H1 (cell line): ENCODE measurements at regions not wholly inside any gene's neighbourhood (a gene's known extent, or its start where the extent isn't known, plus 50 kb on each side); places are given as distances from the start of the nearest gene placed in this dataset.

ENCODE experiments used
- CTCF ChIA-PET: fragments of 300-600 bp; sonication (Branson Sonifier 250); formaldehyde crosslinking; loops from one replicate; lab custom pipeline; 2021; ENCODE audit not compliant: partially characterized antibody; lab: Charles Lee
- POLR2A ChIA-PET: fragments of 300-600 bp; sonication (Branson Sonifier 250); formaldehyde crosslinking; loops from one replicate; lab custom pipeline; 2021; ENCODE audit warnings: inconsistent platforms; ENCODE audit not compliant: partially characterized antibody; lab: Charles Lee
- DNase-seq, 2 experiments: peaks; one replicate each; pipeline versions ENCODE4 v3.0.0 to v3.0.0-alpha.2; 2010 to 2022; ENCODE audit warnings: low spot score in 2 of 2, low read depth in 1 of 2, mixed read lengths in 1 of 2
- FAIRE-seq: peaks from 2 replicates; lab custom pipeline; 2011; peaks lifted over from hg19 to GRCh38; lab: Jason Lieb, UNC
- H2AFZ ChIP-seq: 2 replicates; pipeline ENCODE4 v1.8.1; 2012; ENCODE audit warnings: low read length, inconsistent platforms
- H2AK5ac ChIP-seq: 2 replicates; pipeline ENCODE4 v1.6.1; 2013; ENCODE audit warnings: low read depth, low read length
- H2BK120ac ChIP-seq: replicated peaks from 2 replicates; pipeline ENCODE3; 2013; ENCODE audit warnings: low read depth, low read length, inconsistent platforms
- H2BK12ac ChIP-seq: 2 replicates; pipeline ENCODE4 v1.6.1; 2013; ENCODE audit warnings: low read depth, low read length
- H2BK15ac ChIP-seq: 2 replicates; pipeline ENCODE4 v1.6.1; 2013; ENCODE audit warnings: low read length
- H2BK20ac ChIP-seq: 2 replicates; pipeline ENCODE4 v1.6.1; 2013; ENCODE audit warnings: low read length
- H2BK5ac ChIP-seq: 2 replicates; pipeline ENCODE4 v1.6.1; 2013; ENCODE audit warnings: low read depth, low read length
- H3K14ac ChIP-seq: 2 replicates; pipeline ENCODE4 v1.6.1; 2013; ENCODE audit warnings: inconsistent platforms; ENCODE audit not compliant: insufficient read length
- H3K18ac ChIP-seq: 2 replicates; pipeline ENCODE4 v1.6.1; 2013; ENCODE audit warnings: low read length; ENCODE audit errors: extremely low read depth
- H3K23ac ChIP-seq: 2 replicates; pipeline ENCODE4 v1.6.1; 2013; ENCODE audit warnings: inconsistent platforms; ENCODE audit not compliant: insufficient read length
- H3K23me2 ChIP-seq: 2 replicates; pipeline ENCODE4 v1.6.1; 2013; ENCODE audit warnings: low read depth, low read length
- H3K27ac ChIP-seq: 2 replicates; pipeline ENCODE4 v1.6.1; 2011; ENCODE audit warnings: low read depth, low read length, inconsistent platforms
- H3K27me3 ChIP-seq, 4 experiments: replicated peaks in 1 of 4; 1 replicate in 1 of 4; 2 replicates in 3 of 4; pipeline versions ENCODE4 v1.6.1 to v1.8.1; 2011 to 2013; ENCODE audit warnings: low read length in 3 of 4, mild to moderate bottlenecking in 3 of 4, inconsistent platforms in 2 of 4, mixed read lengths in 2 of 4, moderate library complexity in 1 of 4; ENCODE audit not compliant: control insufficient read depth in 3 of 4, insufficient read depth in 3 of 4; ENCODE audit errors: extremely low read depth in 1 of 4
- H3K36me3 ChIP-seq, 4 experiments: 2 replicates each; pipeline versions ENCODE4 v1.6.1 to v1.8.1; 2011 to 2013; ENCODE audit warnings: mild to moderate bottlenecking in 4 of 4, low read length in 3 of 4, moderate library complexity in 2 of 4, control low read depth in 1 of 4, inconsistent platforms in 1 of 4; ENCODE audit not compliant: insufficient read depth in 4 of 4, control insufficient read depth in 2 of 4
- H3K4ac ChIP-seq: replicated peaks from 2 replicates; pipeline ENCODE3; 2013; ENCODE audit warnings: low read length, low read depth, mixed read lengths, inconsistent platforms; ENCODE audit not compliant: insufficient read length
- H3K4me1 ChIP-seq, 4 experiments: replicated peaks in 1 of 4; 1 replicate in 1 of 4; 2 replicates in 3 of 4; pipeline versions ENCODE4 v1.6.1 to v1.8.1; 2011 to 2013; ENCODE audit warnings: low read length in 3 of 4, inconsistent platforms in 2 of 4, mixed read lengths in 1 of 4; ENCODE audit not compliant: insufficient read depth in 4 of 4, control insufficient read depth in 3 of 4
- H3K4me2 ChIP-seq, 2 experiments: 2 replicates each; pipeline versions ENCODE4 v1.6.1 to v1.8.1; 2011 to 2013; ENCODE audit warnings: low read depth in 2 of 2, low read length in 2 of 2, control low read depth in 1 of 2, inconsistent platforms in 1 of 2, mild to moderate bottlenecking in 1 of 2; ENCODE audit not compliant: insufficient read depth in 1 of 2
- H3K4me3 ChIP-seq, 4 experiments: fragments of 200-600, 300-600 bp in 1 of 4; sonication (generic), shearing (Covaris generic), sonication (Bioruptor Twin) in 1 of 4; 2 replicates each; pipeline versions ENCODE4 v1.5.1 to v1.8.1; 2011 to 2016; ENCODE audit warnings: low read length in 4 of 4, low read depth in 3 of 4, control low read depth in 2 of 4, inconsistent platforms in 2 of 4, mild to moderate bottlenecking in 2 of 4, mixed read lengths in 1 of 4, moderate library complexity in 1 of 4; ENCODE audit not compliant: insufficient read depth in 2 of 4; ENCODE audit errors: extremely low read depth in 1 of 4
- H3K56ac ChIP-seq: replicated peaks from 2 replicates; pipeline ENCODE3; 2013; ENCODE audit warnings: low read depth, mild to moderate bottlenecking, mixed read lengths, low read length, inconsistent platforms; ENCODE audit not compliant: insufficient read length
- H3K79me1 ChIP-seq: 2 replicates; pipeline ENCODE4 v1.6.1; 2013; ENCODE audit warnings: low read depth, low read length, control low read depth
- H3K79me2 ChIP-seq, 2 experiments: 2 replicates each; pipeline versions ENCODE4 v1.6.1 to v1.8.1; 2012 to 2013; ENCODE audit warnings: low read length in 2 of 2, mild to moderate bottlenecking in 2 of 2, inconsistent platforms in 1 of 2; ENCODE audit not compliant: insufficient read depth in 2 of 2, control insufficient read depth in 1 of 2
- H3K9ac ChIP-seq, 4 experiments: replicated peaks in 1 of 4; 1 replicate in 1 of 4; 2 replicates in 3 of 4; pipeline versions ENCODE4 v1.6.1 to v1.8.1; 2011 to 2013; ENCODE audit warnings: low read depth in 3 of 4, low read length in 3 of 4, control low read depth in 2 of 4, mild to moderate bottlenecking in 2 of 4, moderate library complexity in 2 of 4, inconsistent platforms in 1 of 4; ENCODE audit errors: extremely low read depth in 1 of 4
- H3K9me3 ChIP-seq, 2 experiments: 2 replicates each; pipeline versions ENCODE4 v1.6.1 to v1.8.1; 2012 to 2013; ENCODE audit warnings: mild to moderate bottlenecking in 2 of 2, moderate library complexity in 2 of 2, control low read depth in 1 of 2, inconsistent platforms in 1 of 2, low read depth in 1 of 2, low read length in 1 of 2, mixed read lengths in 1 of 2; ENCODE audit not compliant: insufficient read depth in 2 of 2
- H4K20me1 ChIP-seq, 2 experiments: replicated peaks in 1 of 2; 2 replicates each; pipeline versions ENCODE3 to v1.8.1; 2011 to 2013; ENCODE audit warnings: inconsistent platforms in 2 of 2, low read length in 2 of 2, mild to moderate bottlenecking in 1 of 2; ENCODE audit not compliant: insufficient read depth in 2 of 2, control insufficient read depth in 1 of 2
- H4K5ac ChIP-seq: 2 replicates; pipeline ENCODE4 v1.6.1; 2013; ENCODE audit warnings: low read length, low read depth, mixed read lengths, inconsistent platforms; ENCODE audit not compliant: insufficient read length
- H4K8ac ChIP-seq: 2 replicates; pipeline ENCODE4 v1.8.0; 2013; ENCODE audit warnings: mild to moderate bottlenecking, moderate library complexity, low read length, inconsistent platforms; ENCODE audit not compliant: insufficient read depth; ENCODE audit errors: extremely low read depth
- H4K91ac ChIP-seq: replicated peaks from 2 replicates; pipeline ENCODE3; 2013; ENCODE audit warnings: low read length, mixed read lengths, inconsistent platforms; ENCODE audit not compliant: insufficient read length
- BRCA1 ChIP-seq: IDR thresholded peaks from 2 replicates; pipeline ENCODE4 v1.6.1; 2012; ENCODE audit warnings: low read depth, low read length, improper control_type of control experiment
- YY1 ChIP-seq: IDR thresholded peaks from 2 replicates; pipeline ENCODE4 v1.6.1; 2011; ENCODE audit warnings: low read depth, mild to moderate bottlenecking, low read length
- WGBS, 2 experiments: shearing (Covaris generic) in 1 of 2; methylation state at CpG; one replicate each; pipeline versions ENCODE4 v1.1.6 to v1.1.7; 2013 to 2015; ENCODE audit warnings: low lambda C conversion rate in 2 of 2, mixed read lengths in 2 of 2, inconsistent platforms in 1 of 2, low coverage in 1 of 2, missing lambda C conversion rate in 1 of 2; ENCODE audit not compliant: insufficient replicate concordance in 2 of 2, insufficient coverage in 1 of 2, insufficient read length in 1 of 2; ENCODE audit errors: extremely low coverage in 1 of 2, missing lambda C conversion rate in 1 of 2; 5-methylcytosine and 5-hydroxymethylcytosine counted together

DNA sequence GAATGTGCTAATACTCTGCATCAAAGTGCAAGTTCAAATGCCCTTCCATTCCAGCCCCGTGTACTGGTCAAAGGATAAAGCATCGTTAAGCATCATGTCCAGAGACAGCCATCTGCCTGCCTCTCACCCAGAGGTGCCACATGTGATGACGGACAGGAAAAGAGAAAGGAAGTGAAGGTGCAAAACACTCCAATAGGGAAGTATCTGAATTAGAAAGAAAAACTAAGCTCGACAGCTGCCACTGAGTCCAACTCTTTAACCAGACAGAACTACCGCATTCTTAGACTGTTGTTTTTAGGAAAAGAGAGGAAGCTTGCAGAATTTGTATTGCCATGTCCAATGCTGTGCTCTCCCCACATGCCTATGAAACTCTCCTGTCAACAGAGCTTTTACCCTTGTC is 465.0 kb upstream of the SOX5 start:
- Histone ChIP-seq H2AFZ (no peak overlapping the region), H2BK15ac (no peak overlapping the region), H4K8ac (no peak overlapping the region), H3K9me3 (no peaks in the 10 kb centered on the region), H3K56ac (no peak overlapping the region), H3K4me3 (no peak overlapping the region), H2BK20ac (no peak overlapping the region), H3K23ac (no peak overlapping the region), H3K4me1 (peaks cover 0 to 4% (median 0%) of the 10 kb centered on the region in 4 experiments; a peak in 3 of 7 replicates), H3K4ac (no peak overlapping the region), H3K23me2 (no peaks in the 10 kb centered on the region), H3K14ac (no peak overlapping the region), H3K4me2 (no peak overlapping the region), H3K27ac (no peak overlapping the region), H3K79me2 (no peaks in the 10 kb centered on the region), H2BK5ac (no peak overlapping the region), H4K91ac (no peak overlapping the region), H2BK12ac (no peak overlapping the region), H3K36me3 (no peaks in the 10 kb centered on the region), H3K18ac (no peak overlapping the region), H3K79me1 (no peaks in the 10 kb centered on the region), H2BK120ac (no peak overlapping the region), H4K5ac (no peak overlapping the region), H3K27me3 (no peaks in the 10 kb centered on the region), H3K9ac (no peak overlapping the region), H4K20me1 (no peaks in the 10 kb centered on the region), H2AK5ac (no peak overlapping the region)
- WGBS, 2 experiments, result 81% methylated on average over 5 of the region's 5 CpGs; no CpG with 5 or more reads in 1 of the 2 experiments
- ChIA-PET POLR2A (no interaction called here), CTCF (interaction anchor here (0.7 to 1.0 kb wide), 2 partner anchors 15 to 38 kb away, joined by 3 to 4 read pairs; no protein-coding TSS in a partner anchor)
- FAIRE-seq (no peak), DNase-seq (no peak)
- TF ChIP-seq YY1 (no peak), BRCA1 (no peak)
